ENCODE measurements at regions not wholly inside any gene's neighbourhood (a gene's known extent, or its start where the extent isn't known, plus 50 kb on each side); places are given as distances from the start of the nearest gene placed in this dataset.

GRCh38 chr14:95609398-95609990 lies 74.6 kb downstream of the GLRX5 start:
- no peak overlapping the region for H3K27ac ChIP-seq
- H3K4me3 ChIP-seq = no peak overlapping the region
- H3K27me3 ChIP-seq = peaks cover 14% of the 10 kb centered on the region
- H3K9me3 ChIP-seq (ENCODE audit: low read depth) = no peaks in the 10 kb centered on the region
- no peaks in the 10 kb centered on the region for H3K36me3 ChIP-seq
- peak; percentile 33 to 75 for DNase-seq (ENCODE audit: low read depth in 1 of 2, low spot score in 1 of 2)
- TF ChIP-seq CTCF (IDR thresholded peaks at IDR 0.05; ENCODE audit: low read depth, low read length) = peak; percentile 62
- H3K4me1 ChIP-seq (ENCODE audit: low read depth) = no peaks in the 10 kb centered on the region

GRCh38 chr14:95611293-95611880 lies 74.8 kb upstream of the TCL1B start:
- TF ChIP-seq CTCF (IDR thresholded peaks at IDR 0.05; ENCODE audit: low read depth, low read length) = no peak

GRCh38 chr14:95614349-95614748 lies 71.9 kb upstream of the TCL1B start:
- Histone ChIP-seq H3K36me3 (no peaks in the 10 kb centered on the region), H3K9me3 (ENCODE audit: low read depth) (no peaks in the 10 kb centered on the region)
- TF ChIP-seq CTCF (IDR thresholded peaks at IDR 0.05; ENCODE audit: low read depth, low read length) = no peak

More at GRCh38 chr14:95611293-95611880, 74.8 kb upstream of the TCL1B start:
- Histone ChIP-seq H3K4me1 (ENCODE audit: low read depth) (no peaks in the 10 kb centered on the region), H3K27me3 (peaks cover 14% of the 10 kb centered on the region), H3K36me3 (no peaks in the 10 kb centered on the region), H3K27ac (no peak overlapping the region), H3K4me3 (no peak overlapping the region), H3K9me3 (ENCODE audit: low read depth) (no peaks in the 10 kb centered on the region)
- DNase-seq (ENCODE audit: low read depth in 1 of 2, low spot score in 1 of 2) = no peak

GRCh38 chr14:95616745-95617144 lies 69.5 kb upstream of the TCL1B start:
- TF ChIP-seq CTCF (IDR thresholded peaks at IDR 0.05; ENCODE audit: low read depth, low read length) = no peak
- H3K4me1 ChIP-seq (ENCODE audit: low read depth) = no peaks in the 10 kb centered on the region
- H3K27me3 ChIP-seq = no peaks in the 10 kb centered on the region
- H3K4me3 ChIP-seq = no peak overlapping the region
- no peaks in the 10 kb centered on the region for H3K9me3 ChIP-seq (ENCODE audit: low read depth)
- no peak for DNase-seq (ENCODE audit: low read depth in 1 of 2, low spot score in 1 of 2)
- no peak overlapping the region for H3K27ac ChIP-seq
- H3K36me3 ChIP-seq = no peaks in the 10 kb centered on the region

More at GRCh38 chr14:95614349-95614748, 71.9 kb upstream of the TCL1B start:
- Histone ChIP-seq H3K4me3 (no peak overlapping the region), H3K4me1 (ENCODE audit: low read depth) (no peaks in the 10 kb centered on the region), H3K27me3 (no peaks in the 10 kb centered on the region), H3K27ac (no peak overlapping the region)
- DNase-seq (ENCODE audit: low read depth in 1 of 2, low spot score in 1 of 2) = no peak

GRCh38 chr14:95619785-95620417 lies 66.3 kb upstream of the TCL1B start:
- Histone ChIP-seq H3K4me1 (ENCODE audit: low read depth) (no peaks in the 10 kb centered on the region), H3K9me3 (ENCODE audit: low read depth) (no peaks in the 10 kb centered on the region), H3K27ac (no peak overlapping the region), H3K27me3 (no peaks in the 10 kb centered on the region), H3K36me3 (no peaks in the 10 kb centered on the region), H3K4me3 (no peak overlapping the region)
- no peak for TF ChIP-seq CTCF (IDR thresholded peaks at IDR 0.05; ENCODE audit: low read depth, low read length)
- DNase-seq (ENCODE audit: low read depth in 1 of 2, low spot score in 1 of 2) = no peak
